K562 (cell line): ENCODE measurements at regions not wholly inside any gene's neighbourhood (a gene's known extent, or its start where the extent isn't known, plus 50 kb on each side); places are given as distances from the start of the nearest gene placed in this dataset.

ENCODE experiments used
- ATAC-seq: fragments of 200-7000 bp; cut with Tn5 transposase; 3 replicates; pipeline ENCODE4 v1.9.1; 2020; ENCODE audit warnings: moderate library complexity
- BruUV-seq: library from RNA; stranded (reverse); fragments of 400-500 nt; replicated peaks from 2 replicates; lab custom pipeline; 2021; lab: Mats Ljungman, UMichigan
- CTCF ChIA-PET: fragments of 300-600 bp; formaldehyde crosslinking; extraction: SDS; loops from one replicate; lab custom pipeline; 2021; ENCODE audit warnings: low intra/inter-chr PET ratio; lab: Yijun Ruan, JAX
- POLR2A ChIA-PET: fragments of 300-600, 350-650 bp; sonication (Branson Sonifier 250); formaldehyde crosslinking; extraction: SDS; loops from one replicate; lab custom pipeline; 2021; ENCODE audit warnings: antibody characterized with exemption, inconsistent platforms; lab: Yijun Ruan, JAX
- DNase-seq, 4 experiments: peaks; one replicate each; pipeline versions ENCODE4 v3.0.0 to v3.0.0-alpha.2; 2011 to 2018; ENCODE audit warnings: low spot score in 3 of 4, mixed read lengths in 3 of 4; ENCODE audit errors: extremely low read depth in 1 of 4
- FAIRE-seq: peaks from 2 replicates; lab custom pipeline; 2011; peaks lifted over from hg19 to GRCh38; lab: Jason Lieb, UNC
- H2AFZ ChIP-seq: 2 replicates; pipeline ENCODE4 v1.6.0; 2011; ENCODE audit warnings: low read depth, low read length, control low read depth, inconsistent platforms
- H3K27ac ChIP-seq: fragments of 200-600 bp; 3 replicates; pipeline ENCODE4 v1.8.0; 2011; ENCODE audit warnings: low read depth, mild to moderate bottlenecking, control low read depth, inconsistent platforms, low read length, moderate library complexity, mixed read lengths; ENCODE audit errors: extremely low read depth
- H3K27me3 ChIP-seq, 2 experiments: fragments of 300-600 bp in 1 of 2; 2 replicates in 1 of 2; 3 replicates in 1 of 2; pipeline versions ENCODE4 v1.6.0 to v1.8.0; 2011; ENCODE audit warnings: inconsistent platforms in 2 of 2, low read length in 2 of 2, mild to moderate bottlenecking in 1 of 2, mixed read lengths in 1 of 2, moderate library complexity in 1 of 2; ENCODE audit not compliant: control insufficient read depth in 2 of 2, insufficient read depth in 2 of 2
- H3K36me3 ChIP-seq: fragments of 300-600 bp; 3 replicates; pipeline ENCODE4 v1.8.0; 2011; ENCODE audit warnings: mild to moderate bottlenecking, low read length, inconsistent platforms; ENCODE audit not compliant: control insufficient read depth, insufficient read depth
- H3K4me1 ChIP-seq, 2 experiments: fragments of 200-600 bp in 1 of 2; replicated peaks in 1 of 2; 2 replicates in 1 of 2; 3 replicates in 1 of 2; pipeline versions ENCODE4 v1.5.1 to v1.8.0; 2011; ENCODE audit warnings: inconsistent platforms in 2 of 2, low read length in 2 of 2, mild to moderate bottlenecking in 1 of 2, mixed read lengths in 1 of 2, moderate library complexity in 1 of 2; ENCODE audit not compliant: control insufficient read depth in 2 of 2, insufficient read depth in 2 of 2
- H3K4me2 ChIP-seq: 2 replicates; pipeline ENCODE4 v1.6.1; 2011; ENCODE audit warnings: low read length, control low read depth, inconsistent platforms, mixed read lengths; ENCODE audit not compliant: insufficient read depth
- H3K4me3 ChIP-seq: fragments of 200-600 bp; sonication (generic), shearing (Covaris generic); 2 replicates; pipeline ENCODE4 v1.5.1; 2016; ENCODE audit warnings: control low read depth, inconsistent platforms
- H3K79me2 ChIP-seq: fragments of 200-600 bp; 3 replicates; pipeline ENCODE4 v1.8.0; 2011; ENCODE audit warnings: low read length, inconsistent platforms; ENCODE audit not compliant: control insufficient read depth, insufficient read depth
- H3K9ac ChIP-seq, 2 experiments: 2 replicates each; pipeline versions ENCODE4 v1.6.0 to v1.6.1; 2011; ENCODE audit warnings: low read depth in 2 of 2, low read length in 2 of 2, control low read depth in 1 of 2, inconsistent platforms in 1 of 2, mild to moderate bottlenecking in 1 of 2, mixed read lengths in 1 of 2; ENCODE audit not compliant: insufficient read depth in 1 of 2
- H3K9me1 ChIP-seq: one replicate; pipeline ENCODE4 v1.6.0; 2011; ENCODE audit warnings: inconsistent platforms, mild to moderate bottlenecking, low read length, moderate library complexity; ENCODE audit not compliant: control insufficient read depth, insufficient read depth
- H3K9me3 ChIP-seq: replicated peaks from 2 replicates; pipeline ENCODE4 v1.5.1; 2011; ENCODE audit warnings: low read depth, low read length, inconsistent platforms; ENCODE audit not compliant: control insufficient read depth, insufficient read depth
- H4K20me1 ChIP-seq: replicated peaks from 2 replicates; pipeline ENCODE4 v1.6.1; 2011; ENCODE audit warnings: low read length, inconsistent platforms, mixed read lengths; ENCODE audit not compliant: control insufficient read depth, insufficient read depth
- CC2D1A ChIP-seq: fragments of 450-650 bp; IDR thresholded peaks from 2 replicates; pipeline ENCODE4 v1.6.1; 2017; ENCODE audit warnings: mild to moderate bottlenecking
- CHD1 ChIP-seq: fragments of 200-600 bp; sonication (generic); IDR thresholded peaks from one replicate; pipeline ENCODE4 v1.6.1; 2012; ENCODE audit warnings: mild to moderate bottlenecking, moderate library complexity, low read length, inconsistent platforms
- ETV1 ChIP-seq: fragments of 450-650 bp; conservative IDR thresholded peaks from 2 replicates; pipeline ENCODE4 v1.6.1; 2016; ENCODE audit warnings: missing genetic modification characterization, control low read depth, low read depth, missing compliant biosample characterization
- JUN ChIP-seq, 2 experiments: sonication (generic) in 1 of 2; formaldehyde crosslinking in 1 of 2; IDR thresholded peaks; 2 replicates each; pipeline versions ENCODE4 v1.6.1 to v1.8.0; 2012 to 2022; ENCODE audit warnings: borderline replicate concordance in 2 of 2, mild to moderate bottlenecking in 2 of 2, improper control_type of control experiment in 1 of 2, low read depth in 1 of 2, low read length in 1 of 2, missing genetic modification reagents in 1 of 2
- JUNB ChIP-seq: fragments of 450-650 bp; formaldehyde crosslinking; conservative IDR thresholded peaks from 2 replicates; pipeline ENCODE4 v1.4.0; 2020; ENCODE audit warnings: mild to moderate bottlenecking
- KHSRP ChIP-seq: fragments of 450-650 bp; IDR thresholded peaks from 2 replicates; pipeline ENCODE4 v1.6.1; 2017
- MAFK ChIP-seq: IDR thresholded peaks from 2 replicates; pipeline ENCODE4 v1.6.1; 2011; ENCODE audit warnings: low read length, improper control_type of control experiment
- MBD2 ChIP-seq: sonication (generic); IDR thresholded peaks from 2 replicates; pipeline ENCODE4 v1.6.1; 2016; ENCODE audit warnings: low read depth, borderline replicate concordance
- MLLT1 ChIP-seq, 2 experiments: fragments of 450-650 bp; IDR thresholded peaks; 2 replicates each; pipeline ENCODE4 v1.6.1; 2016
- NFRKB ChIP-seq: fragments of 450-650 bp; IDR thresholded peaks from 2 replicates; pipeline ENCODE4 v1.6.1; 2016; ENCODE audit warnings: low read depth
- PRPF4 ChIP-seq: fragments of 200-400 bp; formaldehyde crosslinking; IDR thresholded peaks from one replicate; pipeline ENCODE4 v1.6.1; 2017; ENCODE audit warnings: low read length, low read depth, mild to moderate bottlenecking; ENCODE audit not compliant: insufficient read depth, poor library complexity, severe bottlenecking
- RNF2 ChIP-seq: sonication (generic); IDR thresholded peaks from 2 replicates; pipeline ENCODE4 v1.6.1; 2016
- SIN3A ChIP-seq, 2 experiments: fragments of 150-350 bp in 1 of 2; IDR thresholded peaks; 2 replicates each; pipeline ENCODE4 v1.6.1; 2011 to 2016; ENCODE audit warnings: borderline replicate concordance in 2 of 2, low read depth in 2 of 2, low read length in 2 of 2, mild to moderate bottlenecking in 2 of 2, moderate library complexity in 2 of 2; ENCODE audit not compliant: control insufficient read depth in 1 of 2
- TAL1 ChIP-seq: fragments of 450-650 bp; IDR thresholded peaks from 2 replicates; pipeline ENCODE4 v1.6.1; 2016; ENCODE audit warnings: mild to moderate bottlenecking
- XRCC4 ChIP-seq: IDR thresholded peaks from one replicate; pipeline ENCODE4 v1.6.1; 2011; ENCODE audit not compliant: insufficient read depth, insufficient read length; ENCODE audit errors: extremely low read depth
- ZNF263 ChIP-seq: sonication (generic); formaldehyde crosslinking; IDR thresholded peaks from 2 replicates; pipeline ENCODE4 v1.8.0; 2022; ENCODE audit warnings: mild to moderate bottlenecking, missing genetic modification reagents, borderline replicate concordance
- ZNF695 ChIP-seq: fragments of 450-650 bp; formaldehyde crosslinking; IDR thresholded peaks from 2 replicates; pipeline ENCODE4 v1.4.0; 2020; ENCODE audit warnings: mild to moderate bottlenecking, moderate library complexity
- WGBS: fragments of 100-300 bp; shearing (Covaris generic); methylation state at CpG from one replicate; pipeline ENCODE4 v1.1.6; 2016; ENCODE audit warnings: low coverage, mixed read lengths; ENCODE audit not compliant: insufficient coverage; ENCODE audit errors: missing lambda C conversion rate; 5-methylcytosine and 5-hydroxymethylcytosine counted together
- in situ Hi-C: fragments of 300-500 bp; cut with MboI; formaldehyde crosslinking; loops from 4 replicates; pipeline ENCODE4 v1.15.0; 2018; ENCODE audit warnings: inconsistent platforms, mixed read lengths
- intact Hi-C: fragments of 100-400 bp; cut with micrococcal nuclease; formaldehyde crosslinking; loops from 2 replicates; pipeline ENCODE4 v1.14.2; 2022
- TF ChIP-seq, protein P1 (sequence below): fragments of 450-650 bp; IDR thresholded peaks from 2 replicates; pipeline ENCODE4 v1.7.1; 2018; ENCODE audit warnings: mild to moderate bottlenecking, low read depth; ENCODE audit not compliant: partially characterized antibody

GRCh38 chr3:461006-461405, 264.4 kb downstream of the CHL1 start (continued):
- TF ChIP-seq KHSRP (no peak), CHD1 (no peak), MAFK (no peak), MBD2 (no peak), TAL1 (no peak), MLLT1 (IDR thresholded peaks at IDR 0.05) (no peak), ZNF695 (CRISPR knock-in tag) (no peak)
- TF ChIP-seq, protein P1, sequence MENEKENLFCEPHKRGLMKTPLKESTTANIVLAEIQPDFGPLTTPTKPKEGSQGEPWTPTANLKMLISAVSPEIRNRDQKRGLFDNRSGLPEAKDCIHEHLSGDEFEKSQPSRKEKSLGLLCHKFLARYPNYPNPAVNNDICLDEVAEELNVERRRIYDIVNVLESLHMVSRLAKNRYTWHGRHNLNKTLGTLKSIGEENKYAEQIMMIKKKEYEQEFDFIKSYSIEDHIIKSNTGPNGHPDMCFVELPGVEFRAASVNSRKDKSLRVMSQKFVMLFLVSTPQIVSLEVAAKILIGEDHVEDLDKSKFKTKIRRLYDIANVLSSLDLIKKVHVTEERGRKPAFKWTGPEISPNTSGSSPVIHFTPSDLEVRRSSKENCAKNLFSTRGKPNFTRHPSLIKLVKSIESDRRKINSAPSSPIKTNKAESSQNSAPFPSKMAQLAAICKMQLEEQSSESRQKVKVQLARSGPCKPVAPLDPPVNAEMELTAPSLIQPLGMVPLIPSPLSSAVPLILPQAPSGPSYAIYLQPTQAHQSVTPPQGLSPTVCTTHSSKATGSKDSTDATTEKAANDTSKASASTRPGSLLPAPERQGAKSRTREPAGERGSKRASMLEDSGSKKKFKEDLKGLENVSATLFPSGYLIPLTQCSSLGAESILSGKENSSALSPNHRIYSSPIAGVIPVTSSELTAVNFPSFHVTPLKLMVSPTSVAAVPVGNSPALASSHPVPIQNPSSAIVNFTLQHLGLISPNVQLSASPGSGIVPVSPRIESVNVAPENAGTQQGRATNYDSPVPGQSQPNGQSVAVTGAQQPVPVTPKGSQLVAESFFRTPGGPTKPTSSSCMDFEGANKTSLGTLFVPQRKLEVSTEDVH: no peak

GRCh38 chr3:462851-463250, 266.3 kb downstream of the CHL1 start:
- ATAC-seq (no peak), DNase-seq (no peak), FAIRE-seq (no peak)
- intact Hi-C loops (no loop called here), in situ Hi-C loops (no loop called here)
- no peak overlapping the region for H3K4me3 ChIP-seq
- no peaks in the 10 kb centered on the region for H4K20me1 ChIP-seq
- POLR2A ChIA-PET: no interaction called here
- no peaks in the 10 kb centered on the region for H3K4me1 ChIP-seq
- no peaks in the 10 kb centered on the region for H3K27me3 ChIP-seq
- no peak overlapping the region for H3K9ac ChIP-seq
- no peaks in the 10 kb centered on the region for H3K9me3 ChIP-seq
- no peak overlapping the region for H3K4me2 ChIP-seq
- CTCF ChIA-PET: no interaction called here
- H3K27ac ChIP-seq: no peak overlapping the region
- BruUV-seq: no TSS peak
- no peaks in the 10 kb centered on the region for H3K9me1 ChIP-seq
- no peak for TF ChIP-seq ZNF263 (CRISPR knock-in tag)
- TF ChIP-seq ETV1: no peak
- no peak for TF ChIP-seq XRCC4
- TF ChIP-seq PRPF4: no peak
- no peak for TF ChIP-seq CC2D1A
- TF ChIP-seq JUN (IDR thresholded peaks at IDR 0.05; ENCODE audit: borderline replicate concordance, low read depth, low read length): no peak
- no peak for TF ChIP-seq JUN (CRISPR knock-in tag; IDR thresholded peaks at IDR 0.05; ENCODE audit: borderline replicate concordance)
- TF ChIP-seq NFRKB: no peak
- no peak for TF ChIP-seq RNF2
- no peak for TF ChIP-seq JUNB (CRISPR knock-in tag)
- no peak for TF ChIP-seq SIN3A (IDR thresholded peaks at IDR 0.05; ENCODE audit: borderline replicate concordance in 2 of 2, control insufficient read depth in 1 of 2, low read depth in 2 of 2, low read length in 2 of 2)
- H3K79me2 ChIP-seq: no peaks in the 10 kb centered on the region
- 0% methylated on average over 4 of the region's 4 CpGs for WGBS
- no peaks in the 10 kb centered on the region for H3K36me3 ChIP-seq
- H2AFZ ChIP-seq: no peak overlapping the region
